ENCODE measurements at regions not wholly inside any gene's neighbourhood (a gene's known extent, or its start where the extent isn't known, plus 50 kb on each side); places are given as distances from the start of the nearest gene placed in this dataset.

- Histone ChIP-seq H4K20me1 (ENCODE audit: insufficient read depth, low read length) (no peaks in the 10 kb centered on the region), H3K4me2 (ENCODE audit: low read depth, low read length) (no peak overlapping the region), H3K36me3 (replicated peaks; ENCODE audit: insufficient read depth, low read length) (no peaks in the 10 kb centered on the region), H2AFZ (ENCODE audit: low read length) (no peak overlapping the region), H3K4me1 (ENCODE audit: low read length) (no peaks in the 10 kb centered on the region), H3K9ac (ENCODE audit: low read length) (no peak overlapping the region), H3K9me3 (replicated peaks; ENCODE audit: insufficient read depth, low read length) (no peaks in the 10 kb centered on the region), H3K27ac (ENCODE audit: low read length) (no peak overlapping the region), H3K4me3 (ENCODE audit: low read length) (no peak overlapping the region), H3K79me2 (ENCODE audit: low read length) (no peaks in the 10 kb centered on the region), H3K9me2 (replicated peaks; ENCODE audit: insufficient read depth, low read length) (no peaks in the 10 kb centered on the region), H3F3A (ENCODE audit: insufficient read depth, low read length) (no peaks in the 10 kb centered on the region), H3K27me3 (replicated peaks; ENCODE audit: insufficient read depth, low read length) (no peaks in the 10 kb centered on the region)
- no peak for DNase-seq
- TF ChIP-seq, protein P1, sequence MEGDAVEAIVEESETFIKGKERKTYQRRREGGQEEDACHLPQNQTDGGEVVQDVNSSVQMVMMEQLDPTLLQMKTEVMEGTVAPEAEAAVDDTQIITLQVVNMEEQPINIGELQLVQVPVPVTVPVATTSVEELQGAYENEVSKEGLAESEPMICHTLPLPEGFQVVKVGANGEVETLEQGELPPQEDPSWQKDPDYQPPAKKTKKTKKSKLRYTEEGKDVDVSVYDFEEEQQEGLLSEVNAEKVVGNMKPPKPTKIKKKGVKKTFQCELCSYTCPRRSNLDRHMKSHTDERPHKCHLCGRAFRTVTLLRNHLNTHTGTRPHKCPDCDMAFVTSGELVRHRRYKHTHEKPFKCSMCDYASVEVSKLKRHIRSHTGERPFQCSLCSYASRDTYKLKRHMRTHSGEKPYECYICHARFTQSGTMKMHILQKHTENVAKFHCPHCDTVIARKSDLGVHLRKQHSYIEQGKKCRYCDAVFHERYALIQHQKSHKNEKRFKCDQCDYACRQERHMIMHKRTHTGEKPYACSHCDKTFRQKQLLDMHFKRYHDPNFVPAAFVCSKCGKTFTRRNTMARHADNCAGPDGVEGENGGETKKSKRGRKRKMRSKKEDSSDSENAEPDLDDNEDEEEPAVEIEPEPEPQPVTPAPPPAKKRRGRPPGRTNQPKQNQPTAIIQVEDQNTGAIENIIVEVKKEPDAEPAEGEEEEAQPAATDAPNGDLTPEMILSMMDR (IDR thresholded peaks at IDR 0.05; ENCODE audit: low read length): no peak
- TF ChIP-seq EZH2phosphoT487 (IDR thresholded peaks at IDR 0.05; ENCODE audit: low read length): no peak
- no peak for TF ChIP-seq EZH2 (optimal IDR thresholded peaks at IDR 0.05; ENCODE audit: low read depth, low read length)
These were observed 399.8 kb upstream of the EPHA7 start for GRCh38 chr6:93819189-93819588.

GRCh38 chr6:93817937-93818336 is 398.6 kb upstream of the EPHA7 start:
- Histone ChIP-seq H3K9me3 (replicated peaks; ENCODE audit: insufficient read depth, low read length) (no peaks in the 10 kb centered on the region), H2AFZ (ENCODE audit: low read length) (no peak overlapping the region), H3K4me2 (ENCODE audit: low read depth, low read length) (no peak overlapping the region), H4K20me1 (ENCODE audit: insufficient read depth, low read length) (no peaks in the 10 kb centered on the region), H3K9ac (ENCODE audit: low read length) (no peak overlapping the region), H3K4me1 (ENCODE audit: low read length) (no peaks in the 10 kb centered on the region), H3K9me2 (replicated peaks; ENCODE audit: insufficient read depth, low read length) (no peaks in the 10 kb centered on the region), H3K4me3 (ENCODE audit: low read length) (no peak overlapping the region), H3K36me3 (replicated peaks; ENCODE audit: insufficient read depth, low read length) (no peaks in the 10 kb centered on the region), H3K27me3 (replicated peaks; ENCODE audit: insufficient read depth, low read length) (no peaks in the 10 kb centered on the region), H3K27ac (ENCODE audit: low read length) (no peak overlapping the region), H3F3A (ENCODE audit: insufficient read depth, low read length) (no peaks in the 10 kb centered on the region), H3K79me2 (ENCODE audit: low read length) (no peaks in the 10 kb centered on the region)
- DNase-seq: no peak
- TF ChIP-seq EZH2 (optimal IDR thresholded peaks at IDR 0.05; ENCODE audit: low read depth, low read length) (no peak), EZH2phosphoT487 (IDR thresholded peaks at IDR 0.05; ENCODE audit: low read length) (no peak)
- TF ChIP-seq, protein P1 (IDR thresholded peaks at IDR 0.05; ENCODE audit: low read length): no peak

DNA sequence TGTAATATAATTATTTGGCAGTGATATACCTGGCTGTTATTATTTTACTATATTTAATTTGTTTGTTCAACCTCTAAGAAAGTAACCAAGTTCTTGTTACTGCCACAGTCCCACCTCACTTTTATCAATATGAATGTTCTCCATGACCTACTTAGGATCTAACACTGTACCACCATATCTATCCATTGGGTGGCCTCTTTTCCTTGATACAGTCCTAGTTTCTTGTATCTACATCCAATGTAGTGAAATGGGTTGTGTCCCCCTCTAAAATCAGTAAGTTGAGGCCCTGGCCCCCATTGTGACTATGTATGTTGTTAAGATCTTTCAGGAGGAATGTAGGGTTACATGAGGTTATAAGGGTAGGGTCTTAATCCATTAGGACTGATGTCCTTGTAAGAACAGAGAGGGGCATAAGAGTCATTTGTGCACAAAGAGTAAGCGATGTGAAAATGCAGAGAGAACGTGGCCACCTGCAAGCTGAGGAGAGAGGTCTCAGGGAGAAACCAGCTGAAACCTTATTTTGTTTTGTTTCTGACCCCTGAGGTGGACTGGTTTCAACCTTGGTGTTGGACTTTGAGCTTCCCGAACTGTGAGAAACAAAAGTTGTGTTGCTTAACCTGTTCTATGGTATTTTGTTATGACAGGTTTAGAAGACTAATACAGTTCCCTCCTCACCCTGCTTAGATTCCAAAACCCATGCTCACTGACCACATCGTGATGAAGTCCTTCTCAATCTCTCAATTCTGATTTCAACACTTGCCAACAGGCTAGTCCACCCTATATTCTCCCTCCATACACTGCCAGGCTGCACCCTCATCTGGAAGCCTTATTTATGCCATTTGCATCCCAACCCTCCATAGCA is 387.3 kb upstream of the EPHA7 start:
- no peaks in the 10 kb centered on the region for H3K36me3 ChIP-seq (replicated peaks; ENCODE audit: insufficient read depth, low read length)
- no peaks in the 10 kb centered on the region for H3F3A ChIP-seq (ENCODE audit: insufficient read depth, low read length)
- H3K4me2 ChIP-seq (ENCODE audit: low read depth, low read length): no peak overlapping the region
- H4K20me1 ChIP-seq (ENCODE audit: insufficient read depth, low read length): no peaks in the 10 kb centered on the region
- H3K27ac ChIP-seq (ENCODE audit: low read length): no peak overlapping the region
- no peaks in the 10 kb centered on the region for H3K79me2 ChIP-seq (ENCODE audit: low read length)
- H3K9me3 ChIP-seq (replicated peaks; ENCODE audit: insufficient read depth, low read length): no peaks in the 10 kb centered on the region
- TF ChIP-seq EZH2 (optimal IDR thresholded peaks at IDR 0.05; ENCODE audit: low read depth, low read length) (no peak), EZH2phosphoT487 (IDR thresholded peaks at IDR 0.05; ENCODE audit: low read length) (no peak)
- TF ChIP-seq, protein P1 (IDR thresholded peaks at IDR 0.05; ENCODE audit: low read length): no peak
- no peak for DNase-seq
- H3K27me3 ChIP-seq (replicated peaks; ENCODE audit: insufficient read depth, low read length): no peaks in the 10 kb centered on the region
- H3K4me1 ChIP-seq (ENCODE audit: low read length): no peaks in the 10 kb centered on the region
- no peak overlapping the region for H2AFZ ChIP-seq (ENCODE audit: low read length)
- no peaks in the 10 kb centered on the region for H3K9me2 ChIP-seq (replicated peaks; ENCODE audit: insufficient read depth, low read length)
- H3K9ac ChIP-seq (ENCODE audit: low read length): no peak overlapping the region
- H3K4me3 ChIP-seq (ENCODE audit: low read length): no peak overlapping the region

All from MM.1S (cell line).